ENCODE measurements at regions not wholly inside any gene's neighbourhood (a gene's known extent, or its start where the extent isn't known, plus 50 kb on each side); places are given as distances from the start of the nearest gene placed in this dataset.

GRCh38 chr2:236665101-236665500, 95.5 kb downstream of the ACKR3 start:
- H3K4me1 ChIP-seq: peaks cover 6% of the 10 kb centered on the region

GRCh38 chr2:236665572-236666118, 96.0 kb downstream of the ACKR3 start:
- H3K36me3 ChIP-seq: no peaks in the 10 kb centered on the region

More at GRCh38 chr2:236665101-236665500, 95.5 kb downstream of the ACKR3 start:
- no peak for DNase-seq
- H3K27me3 ChIP-seq (ENCODE audit: low read depth): no peaks in the 10 kb centered on the region
- H3K9me3 ChIP-seq: no peaks in the 10 kb centered on the region
- no peak for ATAC-seq
- no peaks in the 10 kb centered on the region for H3K36me3 ChIP-seq
- no peak overlapping the region for H3K4me3 ChIP-seq
- no peak overlapping the region for H3K27ac ChIP-seq
- intact Hi-C loops (cut with DNase I): no loop called here
- no peak for TF ChIP-seq CTCF (IDR thresholded peaks at IDR 0.05)

GRCh38 chr2:236666646-236667204, 97.1 kb downstream of the ACKR3 start:
- no peak overlapping the region for H3K27ac ChIP-seq
- no peaks in the 10 kb centered on the region for H3K9me3 ChIP-seq
- no peaks in the 10 kb centered on the region for H3K4me1 ChIP-seq
- H3K4me3 ChIP-seq: no peak overlapping the region
- DNase-seq: no peak
- ATAC-seq: no peak
- intact Hi-C loops (cut with DNase I): no loop called here
- no peaks in the 10 kb centered on the region for H3K36me3 ChIP-seq
- no peaks in the 10 kb centered on the region for H3K27me3 ChIP-seq (ENCODE audit: low read depth)
- TF ChIP-seq CTCF (IDR thresholded peaks at IDR 0.05): no peak

More at GRCh38 chr2:236665572-236666118, 96.0 kb downstream of the ACKR3 start:
- no peak for TF ChIP-seq CTCF (IDR thresholded peaks at IDR 0.05)
- no peak for ATAC-seq
- Histone ChIP-seq H3K4me1 (peaks cover 6% of the 10 kb centered on the region), H3K4me3 (no peak overlapping the region), H3K9me3 (no peaks in the 10 kb centered on the region), H3K27me3 (ENCODE audit: low read depth) (no peaks in the 10 kb centered on the region), H3K27ac (no peak overlapping the region)
- no peak for DNase-seq
- intact Hi-C loops (cut with DNase I): no loop called here

GRCh38 chr2:236667526-236667925, 97.9 kb downstream of the ACKR3 start:
- Histone ChIP-seq H3K27me3 (ENCODE audit: low read depth) (no peaks in the 10 kb centered on the region), H3K27ac (no peak overlapping the region), H3K9me3 (no peaks in the 10 kb centered on the region), H3K36me3 (no peaks in the 10 kb centered on the region), H3K4me3 (no peak overlapping the region), H3K4me1 (no peaks in the 10 kb centered on the region)
- DNase-seq (no peak), ATAC-seq (no peak)
- no peak for TF ChIP-seq CTCF (IDR thresholded peaks at IDR 0.05)
- intact Hi-C loops (cut with DNase I): no loop called here

GRCh38 chr2:236668531-236668969, 98.9 kb downstream of the ACKR3 start:
- H3K4me3 ChIP-seq: no peak overlapping the region
- H3K36me3 ChIP-seq: no peaks in the 10 kb centered on the region
- TF ChIP-seq CTCF (IDR thresholded peaks at IDR 0.05): no peak
- ATAC-seq: no peak
- no peak overlapping the region for H3K27ac ChIP-seq
- no peaks in the 10 kb centered on the region for H3K4me1 ChIP-seq
- H3K9me3 ChIP-seq: no peaks in the 10 kb centered on the region
- no peak for DNase-seq
- no peaks in the 10 kb centered on the region for H3K27me3 ChIP-seq (ENCODE audit: low read depth)
- intact Hi-C loops (cut with DNase I): no loop called here

Measured in lower lobe of right lung (tissue), 2 donors.